CD4-positive, alpha-beta T cell treated with Interleukin-4 for 1 hour (primary cell): ENCODE measurements at regions not wholly inside any gene's neighbourhood (a gene's known extent, or its start where the extent isn't known, plus 50 kb on each side); places are given as distances from the start of the nearest gene placed in this dataset.
"Not testable (repeated sequence)": the region's sequence is repeated elsewhere in the genome, so short reads cannot be mapped to it uniquely, and the experiment has no call there.

Experiments
- DNase-seq, 2 donors: peaks; one replicate each; pipeline ENCODE4 v3.0.0-alpha.2; 2020 to 2022

DNA sequence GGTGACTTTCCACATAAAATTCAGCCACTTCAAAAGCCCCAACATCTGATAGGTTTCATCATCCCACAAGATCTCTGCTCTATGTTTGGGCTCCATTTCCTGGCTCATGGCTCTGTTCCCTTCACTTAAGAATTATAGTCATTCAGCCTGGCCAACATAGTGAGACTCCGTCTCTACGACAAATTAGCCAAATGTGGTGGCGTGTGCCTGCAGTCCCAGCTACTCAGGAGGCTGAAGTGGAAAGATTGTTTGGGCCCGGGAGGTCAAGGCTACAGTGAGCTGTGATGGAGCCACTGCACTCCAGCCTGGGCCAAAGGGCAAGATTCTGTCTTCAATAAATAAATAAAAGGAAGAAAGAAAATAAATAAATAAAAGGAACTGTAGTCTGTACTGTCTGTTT is 57.9 kb upstream of the CTSV start:
- no peak for DNase-seq

DNA sequence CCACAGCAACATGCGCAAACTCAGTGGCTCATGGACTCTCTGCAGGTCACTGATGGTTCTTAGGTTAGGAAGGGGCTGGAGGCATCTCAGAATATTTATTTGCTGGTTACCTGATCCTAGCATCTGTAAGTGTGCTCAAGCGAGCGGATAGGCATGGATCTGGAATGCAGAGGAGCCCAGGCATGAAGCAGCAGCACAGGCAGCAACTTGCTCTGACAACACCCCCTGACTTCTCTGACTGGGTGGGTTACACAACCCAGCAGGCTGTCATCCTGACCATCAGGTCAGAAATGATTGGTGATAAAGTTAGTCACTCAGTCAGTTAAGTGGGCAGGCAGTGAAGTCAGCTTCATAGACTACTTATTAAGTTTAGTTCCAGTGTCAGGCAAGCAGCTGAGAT is 50.4 kb upstream of the CTSV start:
- not testable (repeated sequence) for DNase-seq
